Erythroblast (primary cell): ENCODE measurements at regions not wholly inside any gene's neighbourhood (a gene's known extent, or its start where the extent isn't known, plus 50 kb on each side); places are given as distances from the start of the nearest gene placed in this dataset.
A peak's percentile ranks its signal among the peaks of the same experiment; 100 is the strongest.

Experiments used
- DNase-seq, 2 experiments: peaks; one replicate each; lab custom pipeline; 2025; lab: John Stamatoyannopoulos, UW
- GATA1 ChIP-seq: IDR thresholded peaks from 2 replicates; pipeline ENCODE4 v1.6.1; 2011; ENCODE audit warnings: low read depth, mild to moderate bottlenecking, control low read depth, low read length, moderate library complexity
- POLR2A ChIP-seq: IDR thresholded peaks from 2 replicates; pipeline ENCODE4 v1.6.1; 2011; ENCODE audit warnings: mild to moderate bottlenecking, low read length

DNA sequence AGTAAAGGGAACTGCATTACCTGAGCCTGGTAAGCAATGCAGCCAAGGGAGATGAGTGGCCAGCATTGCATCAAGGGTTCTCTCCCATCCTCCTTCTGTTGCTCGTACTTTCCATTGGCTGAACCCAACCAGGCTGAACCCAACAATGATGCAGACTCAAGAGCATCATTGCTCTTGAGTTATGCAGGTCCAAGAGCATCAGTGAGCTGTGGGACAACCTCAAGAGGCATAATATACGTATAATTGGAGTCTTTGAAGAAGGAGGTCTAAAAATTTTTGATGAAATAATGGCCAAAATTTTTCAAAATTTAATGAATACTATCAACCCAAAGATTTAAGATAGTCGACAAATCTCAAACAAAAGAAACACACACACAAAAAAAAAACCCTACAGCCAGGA lies 213.0 kb downstream of the RNF152 start:
- DNase-seq, result peak; percentile 6 to 14
- TF ChIP-seq GATA1 (no peak), POLR2A (no peak)

DNA sequence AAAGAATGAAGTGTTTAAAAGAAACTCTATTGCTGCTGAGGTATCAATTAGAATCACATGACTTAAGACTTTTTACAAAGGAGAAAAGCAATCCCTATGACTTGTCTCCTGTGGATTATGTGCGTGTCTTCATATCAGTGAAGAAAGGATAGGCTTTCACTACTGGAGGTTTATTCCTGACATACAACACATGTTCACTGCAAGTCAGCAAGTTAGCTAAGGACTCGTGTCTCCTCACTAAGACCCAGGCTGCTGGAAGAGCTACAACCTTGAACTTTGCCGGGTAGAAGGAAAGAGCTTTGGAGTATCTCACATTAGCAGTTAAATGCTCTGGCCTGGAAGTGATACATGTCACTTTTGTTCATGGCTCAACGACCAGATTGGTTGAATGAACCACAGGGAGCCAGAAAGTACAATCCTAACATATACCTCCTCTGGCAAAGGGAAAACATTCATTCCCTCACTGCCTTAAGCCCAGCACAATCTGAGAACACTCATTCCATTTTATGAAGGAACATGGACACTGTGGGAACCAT lies 215.3 kb downstream of the RNF152 start:
- TF ChIP-seq GATA1 (no peak), POLR2A (no peak)
- no peak for DNase-seq

GRCh38 chr18:61676773-61677434 lies 215.9 kb downstream of the RNF152 start:
- no peak for TF ChIP-seq POLR2A
- no peak for TF ChIP-seq GATA1
- no peak for DNase-seq

DNA sequence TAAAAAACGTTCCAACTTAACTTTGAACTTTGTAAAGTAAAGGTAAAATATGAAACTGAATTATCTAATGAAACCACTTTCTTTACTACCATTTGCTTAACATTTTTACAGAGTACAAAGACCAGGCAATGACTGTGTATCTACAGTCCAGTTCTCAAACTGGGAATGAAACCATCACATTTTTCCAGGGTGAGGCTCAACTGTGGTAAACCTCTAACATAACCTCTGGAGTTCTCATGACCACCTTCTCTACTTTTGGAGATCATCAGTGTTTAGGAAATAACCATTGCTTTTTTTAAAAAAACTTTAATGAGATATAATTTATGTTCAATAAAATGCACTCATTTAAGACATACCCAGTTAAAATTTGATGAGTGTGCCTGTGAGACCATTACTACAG lies 223.5 kb downstream of the RNF152 start:
- TF ChIP-seq GATA1 (no peak), POLR2A (no peak)
- DNase-seq, result no peak

DNA sequence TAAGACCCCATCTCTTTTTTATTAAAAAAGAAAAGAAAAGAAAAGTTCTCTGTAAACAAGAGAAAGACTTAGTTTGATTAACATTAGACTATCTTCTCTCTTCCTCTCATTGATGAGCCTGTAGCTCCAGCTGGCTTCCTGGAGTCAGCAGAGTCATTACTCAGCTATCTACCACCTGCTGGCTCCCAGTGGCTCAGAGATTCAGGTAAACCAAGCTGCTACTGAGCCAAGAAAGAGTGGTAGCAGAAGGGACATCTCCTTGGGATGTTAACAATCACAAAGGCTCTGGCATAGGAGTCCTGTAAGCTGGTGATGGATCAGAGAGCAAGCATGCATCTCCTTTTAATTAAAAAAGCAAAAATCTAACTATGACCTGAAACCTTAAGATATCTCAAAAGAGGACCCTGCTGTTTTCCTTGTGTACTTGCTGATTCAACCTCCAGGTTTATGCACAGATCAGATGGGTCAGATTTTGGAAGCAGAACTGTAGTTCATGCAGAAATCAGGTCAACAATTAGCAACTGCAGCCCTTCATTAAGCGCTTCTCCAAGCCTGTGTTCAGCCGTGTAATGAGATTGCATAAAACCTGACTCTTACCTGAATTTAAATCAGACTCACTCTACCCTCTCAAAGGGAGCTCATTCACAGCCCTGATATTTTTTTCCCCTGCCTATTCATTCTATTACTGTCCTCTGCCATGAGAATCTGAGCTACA lies 225.8 kb downstream of the RNF152 start:
- no peak for DNase-seq
- TF ChIP-seq POLR2A (no peak), GATA1 (no peak)

- TF ChIP-seq GATA1 (no peak), POLR2A (no peak)
- DNase-seq, result no peak
Observed at GRCh38 chr18:61664419-61665084, 228.3 kb downstream of the RNF152 start.

DNA sequence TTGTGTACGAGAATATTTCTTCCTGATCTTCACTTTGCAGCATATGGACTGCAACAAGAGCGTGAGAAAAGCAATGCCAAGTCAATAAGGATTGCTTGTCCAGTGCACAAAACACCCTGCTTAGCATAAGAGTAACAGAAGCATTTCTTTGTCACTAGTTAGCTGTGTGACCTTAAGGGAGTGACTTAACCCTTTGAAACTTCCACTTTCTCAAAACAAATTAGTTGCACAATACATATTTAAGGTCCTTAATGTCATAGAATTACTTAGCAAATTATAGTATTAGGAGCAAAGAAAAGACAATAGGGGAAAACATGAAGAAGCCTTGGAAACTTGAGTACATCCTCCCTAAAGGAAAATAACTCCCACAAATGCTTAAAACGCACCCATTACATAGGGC lies 230.1 kb downstream of the RNF152 start:
- no peak for DNase-seq
- no peak for TF ChIP-seq POLR2A
- no peak for TF ChIP-seq GATA1

GRCh38 chr18:61658431-61658830 lies 234.4 kb downstream of the RNF152 start:
- TF ChIP-seq GATA1, result no peak
- no peak for TF ChIP-seq POLR2A
- DNase-seq, result no peak

DNA sequence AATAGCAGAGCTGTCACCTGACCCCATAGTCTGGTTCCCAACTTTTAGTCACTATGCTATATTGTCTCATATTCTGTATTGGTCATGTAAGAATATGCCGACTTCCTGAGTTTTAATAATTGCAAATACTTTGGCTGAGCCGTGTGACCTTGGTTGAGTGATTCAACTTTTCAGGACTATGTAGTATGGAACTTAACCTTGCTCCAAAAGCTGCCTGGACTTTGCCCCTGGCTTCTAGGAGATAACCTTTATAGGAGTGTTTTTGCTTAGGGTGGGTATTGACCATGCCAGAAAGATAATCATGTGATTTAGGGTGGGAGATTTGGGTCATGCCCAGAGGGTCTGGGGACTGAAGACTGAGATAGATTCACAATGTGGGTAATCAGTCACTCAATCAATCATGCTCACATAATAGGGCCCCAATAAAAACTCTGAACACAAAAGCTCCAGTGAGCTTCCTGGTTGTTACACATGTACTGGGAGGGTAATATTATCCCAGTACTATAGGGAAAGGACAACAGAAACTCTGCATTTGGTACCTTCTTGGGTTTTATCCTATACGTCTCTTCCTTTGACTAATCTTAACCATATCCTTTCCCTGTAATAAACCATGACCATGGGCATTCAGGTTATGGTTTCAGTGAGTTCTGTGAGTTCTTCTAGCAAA lies 235.6 kb downstream of the RNF152 start:
- TF ChIP-seq POLR2A (no peak), GATA1 (no peak)
- DNase-seq, result no peak

GRCh38 chr18:61655630-61656029 lies 237.2 kb downstream of the RNF152 start:
- no peak for DNase-seq
- TF ChIP-seq GATA1 (no peak), POLR2A (no peak)

DNA sequence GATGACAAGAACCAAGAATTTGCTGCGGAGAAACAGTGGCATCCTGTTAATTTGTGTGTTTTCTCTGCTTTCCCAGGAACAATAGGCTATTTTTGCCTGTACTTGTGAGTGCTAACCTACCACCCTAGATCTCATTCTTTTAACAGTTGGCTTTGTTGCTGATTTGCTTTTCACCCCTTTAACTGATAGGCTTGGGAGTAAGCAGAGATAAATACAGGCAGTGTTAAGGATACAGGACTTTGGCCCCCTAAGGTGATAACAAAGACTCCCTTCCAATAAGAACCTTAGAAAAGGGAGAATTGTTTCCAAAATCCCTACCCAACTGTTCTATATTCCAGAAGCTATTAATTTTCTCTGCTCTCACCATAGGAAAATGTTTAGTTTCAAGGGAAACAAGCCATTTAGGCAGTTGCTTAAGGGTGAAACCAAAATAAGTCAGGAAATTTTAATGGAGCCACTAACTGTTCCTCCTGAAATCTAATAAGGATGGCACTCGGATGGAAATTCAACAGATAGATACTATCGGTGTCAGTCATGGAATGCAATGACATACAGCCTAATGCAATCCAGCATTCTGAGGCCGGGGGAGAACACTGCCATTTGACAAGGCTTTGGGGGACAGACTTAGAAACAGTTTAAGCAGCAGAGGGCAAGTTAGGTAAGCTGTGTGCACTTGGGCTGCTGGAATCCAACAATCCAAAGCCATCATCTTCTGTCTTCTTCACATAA lies 238.8 kb downstream of the RNF152 start:
- DNase-seq, result no peak
- TF ChIP-seq POLR2A (no peak), GATA1 (no peak)

GRCh38 chr18:61651880-61652268 lies 240.9 kb downstream of the RNF152 start:
- no peak for TF ChIP-seq GATA1
- no peak for TF ChIP-seq POLR2A

More at GRCh38 chr18:61651880-61652268, 240.9 kb downstream of the RNF152 start:
- DNase-seq, result no peak
